H1 (cell line): ENCODE measurements at regions not wholly inside any gene's neighbourhood (a gene's known extent, or its start where the extent isn't known, plus 50 kb on each side); places are given as distances from the start of the nearest gene placed in this dataset.

Source experiments
- CTCF ChIA-PET: fragments of 300-600 bp; sonication (Branson Sonifier 250); formaldehyde crosslinking; loops from one replicate; lab custom pipeline; 2021; ENCODE audit not compliant: partially characterized antibody; lab: Charles Lee
- POLR2A ChIA-PET: fragments of 300-600 bp; sonication (Branson Sonifier 250); formaldehyde crosslinking; loops from one replicate; lab custom pipeline; 2021; ENCODE audit warnings: inconsistent platforms; ENCODE audit not compliant: partially characterized antibody; lab: Charles Lee
- DNase-seq, 2 experiments: peaks; one replicate each; pipeline versions ENCODE4 v3.0.0 to v3.0.0-alpha.2; 2010 to 2022; ENCODE audit warnings: low spot score in 2 of 2, low read depth in 1 of 2, mixed read lengths in 1 of 2
- FAIRE-seq: peaks from 2 replicates; lab custom pipeline; 2011; peaks lifted over from hg19 to GRCh38; lab: Jason Lieb, UNC
- H2AFZ ChIP-seq: 2 replicates; pipeline ENCODE4 v1.8.1; 2012; ENCODE audit warnings: low read length, inconsistent platforms
- H2AK5ac ChIP-seq: 2 replicates; pipeline ENCODE4 v1.6.1; 2013; ENCODE audit warnings: low read depth, low read length
- H2BK120ac ChIP-seq: replicated peaks from 2 replicates; pipeline ENCODE3; 2013; ENCODE audit warnings: low read depth, low read length, inconsistent platforms
- H2BK12ac ChIP-seq: 2 replicates; pipeline ENCODE4 v1.6.1; 2013; ENCODE audit warnings: low read depth, low read length
- H2BK15ac ChIP-seq: 2 replicates; pipeline ENCODE4 v1.6.1; 2013; ENCODE audit warnings: low read length
- H2BK20ac ChIP-seq: 2 replicates; pipeline ENCODE4 v1.6.1; 2013; ENCODE audit warnings: low read length
- H2BK5ac ChIP-seq: 2 replicates; pipeline ENCODE4 v1.6.1; 2013; ENCODE audit warnings: low read depth, low read length
- H3K14ac ChIP-seq: 2 replicates; pipeline ENCODE4 v1.6.1; 2013; ENCODE audit warnings: inconsistent platforms; ENCODE audit not compliant: insufficient read length
- H3K18ac ChIP-seq: 2 replicates; pipeline ENCODE4 v1.6.1; 2013; ENCODE audit warnings: low read length; ENCODE audit errors: extremely low read depth
- H3K23ac ChIP-seq: 2 replicates; pipeline ENCODE4 v1.6.1; 2013; ENCODE audit warnings: inconsistent platforms; ENCODE audit not compliant: insufficient read length
- H3K23me2 ChIP-seq: 2 replicates; pipeline ENCODE4 v1.6.1; 2013; ENCODE audit warnings: low read depth, low read length
- H3K27ac ChIP-seq: 2 replicates; pipeline ENCODE4 v1.6.1; 2011; ENCODE audit warnings: low read depth, low read length, inconsistent platforms
- H3K27me3 ChIP-seq, 4 experiments: replicated peaks in 1 of 4; 1 replicate in 1 of 4; 2 replicates in 3 of 4; pipeline versions ENCODE4 v1.6.1 to v1.8.1; 2011 to 2013; ENCODE audit warnings: low read length in 3 of 4, mild to moderate bottlenecking in 3 of 4, inconsistent platforms in 2 of 4, mixed read lengths in 2 of 4, moderate library complexity in 1 of 4; ENCODE audit not compliant: control insufficient read depth in 3 of 4, insufficient read depth in 3 of 4; ENCODE audit errors: extremely low read depth in 1 of 4
- H3K36me3 ChIP-seq, 4 experiments: 2 replicates each; pipeline versions ENCODE4 v1.6.1 to v1.8.1; 2011 to 2013; ENCODE audit warnings: mild to moderate bottlenecking in 4 of 4, low read length in 3 of 4, moderate library complexity in 2 of 4, control low read depth in 1 of 4, inconsistent platforms in 1 of 4; ENCODE audit not compliant: insufficient read depth in 4 of 4, control insufficient read depth in 2 of 4
- H3K4ac ChIP-seq: replicated peaks from 2 replicates; pipeline ENCODE3; 2013; ENCODE audit warnings: low read length, low read depth, mixed read lengths, inconsistent platforms; ENCODE audit not compliant: insufficient read length
- H3K4me1 ChIP-seq, 4 experiments: replicated peaks in 1 of 4; 1 replicate in 1 of 4; 2 replicates in 3 of 4; pipeline versions ENCODE4 v1.6.1 to v1.8.1; 2011 to 2013; ENCODE audit warnings: low read length in 3 of 4, inconsistent platforms in 2 of 4, mixed read lengths in 1 of 4; ENCODE audit not compliant: insufficient read depth in 4 of 4, control insufficient read depth in 3 of 4
- H3K4me2 ChIP-seq, 2 experiments: 2 replicates each; pipeline versions ENCODE4 v1.6.1 to v1.8.1; 2011 to 2013; ENCODE audit warnings: low read depth in 2 of 2, low read length in 2 of 2, control low read depth in 1 of 2, inconsistent platforms in 1 of 2, mild to moderate bottlenecking in 1 of 2; ENCODE audit not compliant: insufficient read depth in 1 of 2
- H3K4me3 ChIP-seq, 4 experiments: fragments of 200-600, 300-600 bp in 1 of 4; sonication (generic), shearing (Covaris generic), sonication (Bioruptor Twin) in 1 of 4; 2 replicates each; pipeline versions ENCODE4 v1.5.1 to v1.8.1; 2011 to 2016; ENCODE audit warnings: low read length in 4 of 4, low read depth in 3 of 4, control low read depth in 2 of 4, inconsistent platforms in 2 of 4, mild to moderate bottlenecking in 2 of 4, mixed read lengths in 1 of 4, moderate library complexity in 1 of 4; ENCODE audit not compliant: insufficient read depth in 2 of 4; ENCODE audit errors: extremely low read depth in 1 of 4
- H3K56ac ChIP-seq: replicated peaks from 2 replicates; pipeline ENCODE3; 2013; ENCODE audit warnings: low read depth, mild to moderate bottlenecking, mixed read lengths, low read length, inconsistent platforms; ENCODE audit not compliant: insufficient read length
- H3K79me1 ChIP-seq: 2 replicates; pipeline ENCODE4 v1.6.1; 2013; ENCODE audit warnings: low read depth, low read length, control low read depth
- H3K79me2 ChIP-seq, 2 experiments: 2 replicates each; pipeline versions ENCODE4 v1.6.1 to v1.8.1; 2012 to 2013; ENCODE audit warnings: low read length in 2 of 2, mild to moderate bottlenecking in 2 of 2, inconsistent platforms in 1 of 2; ENCODE audit not compliant: insufficient read depth in 2 of 2, control insufficient read depth in 1 of 2
- H3K9ac ChIP-seq, 4 experiments: replicated peaks in 1 of 4; 1 replicate in 1 of 4; 2 replicates in 3 of 4; pipeline versions ENCODE4 v1.6.1 to v1.8.1; 2011 to 2013; ENCODE audit warnings: low read depth in 3 of 4, low read length in 3 of 4, control low read depth in 2 of 4, mild to moderate bottlenecking in 2 of 4, moderate library complexity in 2 of 4, inconsistent platforms in 1 of 4; ENCODE audit errors: extremely low read depth in 1 of 4
- H3K9me3 ChIP-seq, 2 experiments: 2 replicates each; pipeline versions ENCODE4 v1.6.1 to v1.8.1; 2012 to 2013; ENCODE audit warnings: mild to moderate bottlenecking in 2 of 2, moderate library complexity in 2 of 2, control low read depth in 1 of 2, inconsistent platforms in 1 of 2, low read depth in 1 of 2, low read length in 1 of 2, mixed read lengths in 1 of 2; ENCODE audit not compliant: insufficient read depth in 2 of 2
- H4K20me1 ChIP-seq, 2 experiments: replicated peaks in 1 of 2; 2 replicates each; pipeline versions ENCODE3 to v1.8.1; 2011 to 2013; ENCODE audit warnings: inconsistent platforms in 2 of 2, low read length in 2 of 2, mild to moderate bottlenecking in 1 of 2; ENCODE audit not compliant: insufficient read depth in 2 of 2, control insufficient read depth in 1 of 2
- H4K5ac ChIP-seq: 2 replicates; pipeline ENCODE4 v1.6.1; 2013; ENCODE audit warnings: low read length, low read depth, mixed read lengths, inconsistent platforms; ENCODE audit not compliant: insufficient read length
- H4K8ac ChIP-seq: 2 replicates; pipeline ENCODE4 v1.8.0; 2013; ENCODE audit warnings: mild to moderate bottlenecking, moderate library complexity, low read length, inconsistent platforms; ENCODE audit not compliant: insufficient read depth; ENCODE audit errors: extremely low read depth
- H4K91ac ChIP-seq: replicated peaks from 2 replicates; pipeline ENCODE3; 2013; ENCODE audit warnings: low read length, mixed read lengths, inconsistent platforms; ENCODE audit not compliant: insufficient read length
- ATF3 ChIP-seq: IDR thresholded peaks from 2 replicates; pipeline ENCODE4 v1.6.1; 2011; ENCODE audit warnings: low read depth, mild to moderate bottlenecking, low read length; ENCODE audit not compliant: insufficient read depth
- CBX5 ChIP-seq: fragments of 300-800, 300-1000 bp; sonication (generic); IDR thresholded peaks from 2 replicates; pipeline ENCODE4 v1.7.1; 2016; ENCODE audit warnings: antibody characterized with exemption, low read length, low read depth
- CEBPB ChIP-seq: IDR thresholded peaks from 2 replicates; pipeline ENCODE4 v1.6.1; 2012; ENCODE audit warnings: low read depth, low read length
- EP300 ChIP-seq, 2 experiments: IDR thresholded peaks; 1 replicate in 1 of 2; 2 replicates in 1 of 2; pipeline ENCODE4 v1.6.1; 2011 to 2012; ENCODE audit warnings: low read depth in 2 of 2, low read length in 2 of 2, mild to moderate bottlenecking in 2 of 2, borderline replicate concordance in 1 of 2, inconsistent platforms in 1 of 2, moderate library complexity in 1 of 2
- FOSL1 ChIP-seq: IDR thresholded peaks from 2 replicates; pipeline ENCODE4 v1.6.1; 2011; ENCODE audit warnings: mild to moderate bottlenecking, low read depth, low read length, moderate library complexity; ENCODE audit not compliant: insufficient read depth
- HDAC2 ChIP-seq, 2 experiments: fragments of 300-600 bp in 1 of 2; sonication (generic) in 1 of 2; IDR thresholded peaks; 2 replicates each; pipeline ENCODE4 v1.6.1; 2011 to 2012; ENCODE audit warnings: low read depth in 2 of 2, low read length in 2 of 2, mild to moderate bottlenecking in 2 of 2, moderate library complexity in 2 of 2, borderline replicate concordance in 1 of 2, inconsistent platforms in 1 of 2
- MAX ChIP-seq: IDR thresholded peaks from 2 replicates; pipeline ENCODE4 v1.6.1; 2012; ENCODE audit warnings: inconsistent platforms
- POLR2AphosphoS5 ChIP-seq: IDR thresholded peaks from 2 replicates; pipeline ENCODE4 v1.6.1; 2011; ENCODE audit warnings: low read depth, low read length
- SP1 ChIP-seq: IDR thresholded peaks from 2 replicates; pipeline ENCODE4 v1.6.1; 2011; ENCODE audit warnings: low read depth, low read length
- SRF ChIP-seq: IDR thresholded peaks from 2 replicates; pipeline ENCODE4 v1.6.1; 2011; ENCODE audit warnings: mild to moderate bottlenecking, low read depth, low read length, moderate library complexity
- TBP ChIP-seq: IDR thresholded peaks from 2 replicates; pipeline ENCODE4 v1.6.1; 2011; ENCODE audit warnings: low read depth, low read length, improper control_type of control experiment
- YY1 ChIP-seq: IDR thresholded peaks from 2 replicates; pipeline ENCODE4 v1.6.1; 2011; ENCODE audit warnings: low read depth, mild to moderate bottlenecking, low read length
- ZNF274 ChIP-seq: IDR thresholded peaks from 2 replicates; pipeline ENCODE4 v1.7.0; 2012; ENCODE audit warnings: low read length, borderline replicate concordance; ENCODE audit errors: extremely low read depth
- WGBS, 2 experiments: shearing (Covaris generic) in 1 of 2; methylation state at CpG; one replicate each; pipeline versions ENCODE4 v1.1.6 to v1.1.7; 2013 to 2015; ENCODE audit warnings: low lambda C conversion rate in 2 of 2, mixed read lengths in 2 of 2, inconsistent platforms in 1 of 2, low coverage in 1 of 2, missing lambda C conversion rate in 1 of 2; ENCODE audit not compliant: insufficient replicate concordance in 2 of 2, insufficient coverage in 1 of 2, insufficient read length in 1 of 2; ENCODE audit errors: extremely low coverage in 1 of 2, missing lambda C conversion rate in 1 of 2; 5-methylcytosine and 5-hydroxymethylcytosine counted together

GRCh38 chr18:78629426-78629825 lies 350.2 kb upstream of the SALL3 start:
- POLR2A ChIA-PET = no interaction called here
- WGBS, 2 experiments = 89% methylated on average over 15 of the region's 15 CpGs; no CpG with 5 or more reads in 1 of the 2 experiments
- TF ChIP-seq MAX (no peak), HDAC2 (IDR thresholded peaks at IDR 0.05; ENCODE audit: borderline replicate concordance in 1 of 2, low read depth in 2 of 2, low read length in 2 of 2) (no peak), EP300 (IDR thresholded peaks at IDR 0.05; ENCODE audit: borderline replicate concordance in 1 of 2, low read depth in 2 of 2, low read length in 2 of 2) (no peak), FOSL1 (no peak), POLR2AphosphoS5 (no peak), YY1 (no peak), CEBPB (no peak), SRF (no peak), TBP (no peak), ZNF274 (no peak), CBX5 (no peak), ATF3 (no peak), SP1 (no peak)

More at GRCh38 chr18:78629426-78629825, 350.2 kb upstream of the SALL3 start:
- Histone ChIP-seq H4K5ac (no peak overlapping the region), H3K79me2 (no peaks in the 10 kb centered on the region), H2BK5ac (no peak overlapping the region), H3K79me1 (no peaks in the 10 kb centered on the region), H3K9ac (no peak overlapping the region), H2BK12ac (no peak overlapping the region), H2AFZ (no peak overlapping the region), H4K8ac (no peak overlapping the region), H3K36me3 (no peaks in the 10 kb centered on the region), H3K23me2 (no peaks in the 10 kb centered on the region), H2AK5ac (no peak overlapping the region), H3K18ac (no peak overlapping the region), H3K27ac (no peak overlapping the region), H4K91ac (no peak overlapping the region), H3K23ac (no peak overlapping the region), H3K4me3 (no peak overlapping the region), H3K14ac (no peak overlapping the region), H2BK15ac (no peak overlapping the region), H2BK20ac (no peak overlapping the region), H3K4ac (no peak overlapping the region), H4K20me1 (no peaks in the 10 kb centered on the region), H3K4me2 (no peak overlapping the region), H3K56ac (no peak overlapping the region), H3K4me1 (peaks cover 0 to 6% (median 0%) of the 10 kb centered on the region in 4 experiments; a peak in 2 of 7 replicates), H3K9me3 (peaks cover 9 to 12% of the 10 kb centered on the region in 2 experiments; a peak in 2 of 4 replicates), H3K27me3 (no peaks in the 10 kb centered on the region), H2BK120ac (no peak overlapping the region)
- FAIRE-seq (no peak), DNase-seq (no peak)
- CTCF ChIA-PET = no interaction called here
